HCT116 (cell line): ENCODE measurements at regions not wholly inside any gene's neighbourhood (a gene's known extent, or its start where the extent isn't known, plus 50 kb on each side); places are given as distances from the start of the nearest gene placed in this dataset.

Experiments
- ATAC-seq: fragments of 200-7000 bp; cut with Tn5 transposase; 2 replicates; pipeline ENCODE4 v1.9.1; 2020; ENCODE audit warnings: mild to moderate bottlenecking, moderate library complexity
- BruUV-seq: library from RNA; stranded (reverse); fragments of 400-500 nt; replicated peaks from 2 replicates; lab custom pipeline; 2021; lab: Mats Ljungman, UMichigan
- CTCF ChIA-PET: fragments of 300-600 bp; sonication (Branson Sonifier 250); formaldehyde crosslinking; loops from one replicate; lab custom pipeline; 2021; ENCODE audit warnings: antibody characterized with exemption; lab: Charles Lee
- POLR2A ChIA-PET: fragments of 300-600, 350-600 bp; sonication (Branson Sonifier 250); formaldehyde crosslinking; loops from one replicate; lab custom pipeline; 2021; ENCODE audit warnings: antibody characterized with exemption; lab: Charles Lee
- RAD21 ChIA-PET, 2 experiments: fragments of 300-600 bp; sonication (Branson Sonifier 250); formaldehyde crosslinking; loops; one replicate each; lab custom pipeline; 2023; ENCODE audit warnings: low total read pairs in 2 of 2; ENCODE audit not compliant: uncharacterized antibody in 2 of 2, unreplicated experiment in 2 of 2, low non-redundant PET in 1 of 2; lab: Charles Lee
- DNase-seq: peaks from one replicate; pipeline ENCODE4 v3.0.0-alpha.2; 2010; ENCODE audit warnings: low read depth, low spot score
- H2AFZ ChIP-seq: fragments of 200-600 bp; shearing (Covaris generic), sonication (generic); 2 replicates; pipeline ENCODE4 v1.6.1; 2017; ENCODE audit warnings: low read depth, mixed run types, mixed read lengths, antibody characterized with exemption, low read length; ENCODE audit not compliant: poor library complexity, severe bottlenecking
- H3K27ac ChIP-seq: 2 replicates; pipeline ENCODE4 v1.5.1; 2012; ENCODE audit warnings: low read depth, low read length
- H3K27me3 ChIP-seq: fragments of 200-600 bp; sonication (generic); 2 replicates; pipeline ENCODE4 v1.6.1; 2016; ENCODE audit warnings: mixed run types, low read length, mixed read lengths; ENCODE audit not compliant: insufficient read depth
- H3K36me3 ChIP-seq, 2 experiments: fragments of 200-500 bp in 1 of 2; fragments of 200-600 bp in 1 of 2; sonication (Bioruptor generic) in 1 of 2; sonication (generic) in 1 of 2; 2 replicates each; pipeline versions ENCODE4 v1.5.1 to v1.6.1; 2014 to 2016; ENCODE audit warnings: low read length in 2 of 2, inconsistent platforms in 1 of 2, mixed read lengths in 1 of 2, mixed run types in 1 of 2; ENCODE audit not compliant: insufficient read depth in 2 of 2, control insufficient read depth in 1 of 2
- H3K4me1 ChIP-seq, 2 experiments: fragments of 200-600 bp in 1 of 2; sonication (generic) in 1 of 2; 2 replicates each; pipeline versions ENCODE4 v1.5.1 to v1.6.1; 2012 to 2017; ENCODE audit warnings: low read length in 2 of 2, inconsistent platforms in 1 of 2, mild to moderate bottlenecking in 1 of 2, mixed read lengths in 1 of 2, mixed run types in 1 of 2, moderate library complexity in 1 of 2; ENCODE audit not compliant: insufficient read depth in 2 of 2, control insufficient read depth in 1 of 2
- H3K4me2 ChIP-seq: fragments of 200-600 bp; sonication (generic); 2 replicates; pipeline ENCODE4 v1.6.1; 2017; ENCODE audit warnings: mixed run types, low read length, mixed read lengths
- H3K4me3 ChIP-seq, 2 experiments: fragments of 200-600 bp in 1 of 2; sonication (generic) in 1 of 2; replicated peaks in 1 of 2; 2 replicates each; pipeline ENCODE4 v1.5.1; 2011 to 2016; ENCODE audit warnings: low read length in 2 of 2, control low read depth in 1 of 2, low read depth in 1 of 2, mild to moderate bottlenecking in 1 of 2, mixed read lengths in 1 of 2, mixed run types in 1 of 2
- H3K79me2 ChIP-seq: fragments of 200-600 bp; sonication (generic); 2 replicates; pipeline ENCODE4 v1.6.1; 2017; ENCODE audit warnings: mild to moderate bottlenecking, mixed run types, low read length, moderate library complexity, mixed read lengths; ENCODE audit not compliant: insufficient read depth
- H3K9ac ChIP-seq: fragments of 200-600 bp; sonication (generic); 2 replicates; pipeline ENCODE4 v1.6.1; 2016; ENCODE audit warnings: low read length, mixed read lengths
- H3K9me2 ChIP-seq: fragments of 200-600 bp; sonication (generic), shearing (Covaris generic); 2 replicates; pipeline ENCODE4 v1.6.1; 2017; ENCODE audit warnings: mixed run types, mild to moderate bottlenecking, moderate library complexity; ENCODE audit not compliant: insufficient read depth
- H3K9me3 ChIP-seq, 2 experiments: fragments of 200-500 bp in 1 of 2; fragments of 200-600 bp in 1 of 2; sonication (Bioruptor generic) in 1 of 2; sonication (generic) in 1 of 2; 2 replicates each; pipeline ENCODE4 v1.6.1; 2014 to 2017; ENCODE audit warnings: low read length in 2 of 2, mixed read lengths in 2 of 2, inconsistent platforms in 1 of 2, low read depth in 1 of 2, mild to moderate bottlenecking in 1 of 2, mixed run types in 1 of 2, moderate library complexity in 1 of 2; ENCODE audit not compliant: control insufficient read depth in 1 of 2, insufficient read depth in 1 of 2
- H4K20me1 ChIP-seq: fragments of 200-600 bp; sonication (generic), shearing (Covaris generic); 2 replicates; pipeline ENCODE4 v1.6.1; 2017; ENCODE audit warnings: mixed run types, mild to moderate bottlenecking, moderate library complexity; ENCODE audit not compliant: insufficient read depth
- ATF3 ChIP-seq: IDR thresholded peaks from 2 replicates; pipeline ENCODE4 v1.6.1; 2012
- CEBPB ChIP-seq: IDR thresholded peaks from 2 replicates; pipeline ENCODE4 v1.6.1; 2012; ENCODE audit warnings: low read depth
- CTCF ChIP-seq, 3 experiments: fragments of 200-600 bp in 1 of 3; sonication (generic) in 1 of 3; IDR thresholded peaks in 2 of 3; conservative IDR thresholded peaks in 1 of 3; 2 replicates each; pipeline ENCODE4 v1.5.1; 2012 to 2017; ENCODE audit warnings: low read depth in 2 of 3, low read length in 2 of 3, antibody characterized with exemption in 1 of 3, borderline replicate concordance in 1 of 3, control low read depth in 1 of 3, mild to moderate bottlenecking in 1 of 3, mixed read lengths in 1 of 3, mixed run types in 1 of 3, moderate library complexity in 1 of 3; ENCODE audit not compliant: insufficient read depth in 1 of 3
- EGR1 ChIP-seq: IDR thresholded peaks from 2 replicates; pipeline ENCODE4 v1.6.1; 2012; ENCODE audit warnings: low read depth
- EZH2 ChIP-seq: fragments of 200-600 bp; sonication (generic); IDR thresholded peaks from 2 replicates; pipeline ENCODE4 v1.6.1; 2017; ENCODE audit warnings: antibody characterized with exemption, mixed run types
- EZH2phosphoT487 ChIP-seq: fragments of 200-600 bp; IDR thresholded peaks from 2 replicates; pipeline ENCODE4 v1.6.1; 2018; ENCODE audit warnings: antibody characterized with exemption, borderline replicate concordance
- FOSL1 ChIP-seq: IDR thresholded peaks from 2 replicates; pipeline ENCODE4 v1.6.1; 2012; ENCODE audit warnings: low read depth
- JUND ChIP-seq: IDR thresholded peaks from 2 replicates; pipeline ENCODE4 v1.6.1; 2012
- MAX ChIP-seq: IDR thresholded peaks from 2 replicates; pipeline ENCODE4 v1.6.1; 2012
- POLR2A ChIP-seq: IDR thresholded peaks from 2 replicates; pipeline ENCODE4 v1.7.0; 2011; ENCODE audit warnings: borderline replicate concordance; ENCODE audit not compliant: insufficient read depth, insufficient read length; ENCODE audit errors: extremely low read depth
- POLR2AphosphoS5 ChIP-seq: IDR thresholded peaks from 2 replicates; pipeline ENCODE4 v1.6.1; 2011; ENCODE audit warnings: mild to moderate bottlenecking, low read depth, low read length, moderate library complexity
- RAD21 ChIP-seq: IDR thresholded peaks from 2 replicates; pipeline ENCODE4 v1.6.1; 2012; ENCODE audit warnings: low read depth, mild to moderate bottlenecking
- REST ChIP-seq: IDR thresholded peaks from 2 replicates; pipeline ENCODE4 v1.6.1; 2012; ENCODE audit warnings: low read depth
- SIN3A ChIP-seq: IDR thresholded peaks from 2 replicates; pipeline ENCODE4 v1.6.1; 2012; ENCODE audit warnings: low read depth
- SP1 ChIP-seq: IDR thresholded peaks from 2 replicates; pipeline ENCODE4 v1.6.1; 2012; ENCODE audit warnings: low read depth
- SRF ChIP-seq: IDR thresholded peaks from 2 replicates; pipeline ENCODE4 v1.6.1; 2012; ENCODE audit warnings: low read depth
- YY1 ChIP-seq: IDR thresholded peaks from 2 replicates; pipeline ENCODE4 v1.6.1; 2011; ENCODE audit warnings: low read length, low read depth, moderate library complexity, mild to moderate bottlenecking; ENCODE audit not compliant: insufficient replicate concordance; ENCODE audit errors: extremely low read depth
- ZBTB33 ChIP-seq: IDR thresholded peaks from 2 replicates; pipeline ENCODE4 v1.6.1; 2011; ENCODE audit warnings: mild to moderate bottlenecking, low read length, moderate library complexity; ENCODE audit not compliant: insufficient replicate concordance; ENCODE audit errors: extremely low read depth
- ZFX ChIP-seq: fragments of 450-650 bp; IDR thresholded peaks from 2 replicates; pipeline ENCODE4 v1.6.1; 2017
- ZNF274 ChIP-seq: fragments of 200-500 bp; sonication (Bioruptor generic); IDR thresholded peaks from 2 replicates; pipeline ENCODE4 v1.6.1; 2014; ENCODE audit warnings: mild to moderate bottlenecking, low read depth, low read length, inconsistent platforms
- intact Hi-C: fragments of 100-400 bp; cut with micrococcal nuclease; formaldehyde crosslinking; loops from 2 replicates; pipeline ENCODE4 v1.10.0; 2022

- no peak overlapping the region for H3K27ac ChIP-seq
- no peaks in the 10 kb centered on the region for H3K4me1 ChIP-seq
- no TSS peak for BruUV-seq
- ATAC-seq (no peak), DNase-seq (no peak)
- H3K36me3 ChIP-seq, result no peaks in the 10 kb centered on the region
- H3K27me3 ChIP-seq, result peaks cover 89% of the 10 kb centered on the region
- no peak overlapping the region for H2AFZ ChIP-seq
- no peak overlapping the region for H3K4me2 ChIP-seq
- ChIA-PET RAD21 (no interaction called here), POLR2A (no interaction called here), CTCF (interaction anchor here (0.8 to 2.7 kb wide), 3 partner anchors 12 to 271 kb away, joined by 3 to 8 read pairs (median 4); no protein-coding TSS in a partner anchor)
- intact Hi-C loops, result no loop called here
- H3K9me3 ChIP-seq, result no peaks in the 10 kb centered on the region
- H3K9me2 ChIP-seq, result no peaks in the 10 kb centered on the region
- no peaks in the 10 kb centered on the region for H4K20me1 ChIP-seq
- TF ChIP-seq EZH2, result no peak
- no peak for TF ChIP-seq POLR2A
- TF ChIP-seq SP1, result no peak
- no peak for TF ChIP-seq CTCF (IDR thresholded peaks at IDR 0.05 in 2 of 3, conservative IDR thresholded peaks at IDR 0.05 in 1 of 3; ENCODE audit: borderline replicate concordance in 1 of 3, insufficient read depth in 1 of 3, low read depth in 2 of 3, low read length in 2 of 3)
- no peak for TF ChIP-seq CEBPB
- TF ChIP-seq SIN3A, result no peak
- no peak for TF ChIP-seq ZFX
- TF ChIP-seq RAD21, result no peak
- no peak for TF ChIP-seq EGR1
- TF ChIP-seq YY1, result no peak
- no peak for TF ChIP-seq MAX
- no peak for TF ChIP-seq SRF
- TF ChIP-seq ZBTB33, result no peak
- TF ChIP-seq JUND, result no peak
- TF ChIP-seq EZH2phosphoT487, result no peak
- TF ChIP-seq ZNF274, result no peak
- no peak for TF ChIP-seq ATF3
- no peak for TF ChIP-seq POLR2AphosphoS5
- no peak for TF ChIP-seq REST
- TF ChIP-seq FOSL1, result no peak
- no peak overlapping the region for H3K4me3 ChIP-seq
- no peaks in the 10 kb centered on the region for H3K79me2 ChIP-seq
- no peak overlapping the region for H3K9ac ChIP-seq
These were observed 72.3 kb upstream of the SSTR4 start for GRCh38 chr20:22962567-22963439.
